GM21723 (cell line): ENCODE measurements at regions not wholly inside any gene's neighbourhood (a gene's known extent, or its start where the extent isn't known, plus 50 kb on each side); places are given as distances from the start of the nearest gene placed in this dataset.
"Not testable (repeated sequence)": the region's sequence is repeated elsewhere in the genome, so short reads cannot be mapped to it uniquely, and the experiment has no call there.

ENCODE experiments used
- ATAC-seq: cut with Tn5 transposase; IDR thresholded peaks from one replicate; pipeline ENCODE4 v1.9.1; 2021; ENCODE audit warnings: mild to moderate bottlenecking, moderate library complexity; ENCODE audit not compliant: unreplicated experiment

GRCh38 chr7:65797086-65797485 lies 75.8 kb upstream of the VKORC1L1 start:
- not testable (repeated sequence) for ATAC-seq

GRCh38 chr7:65797566-65797965 lies 75.3 kb upstream of the VKORC1L1 start:
- ATAC-seq = not testable (repeated sequence)

GRCh38 chr7:65798111-65799075 lies 74.5 kb upstream of the VKORC1L1 start:
- ATAC-seq = peak; percentile 98

- ATAC-seq = not testable (repeated sequence)
These were observed 72.7 kb upstream of the VKORC1L1 start for GRCh38 chr7:65800191-65800590.

GRCh38 chr7:65800890-65801341 lies 72.0 kb upstream of the VKORC1L1 start:
- ATAC-seq = no peak

- ATAC-seq = no peak
These were observed 68.0 kb upstream of the VKORC1L1 start for GRCh38 chr7:65804887-65805286.

GRCh38 chr7:65807067-65807466 lies 65.8 kb upstream of the VKORC1L1 start:
- not testable (repeated sequence) for ATAC-seq

GRCh38 chr7:65809259-65809981 lies 63.5 kb upstream of the VKORC1L1 start:
- peak; percentile 92 for ATAC-seq

- peak; percentile 46 for ATAC-seq
These were observed 62.9 kb upstream of the VKORC1L1 start for GRCh38 chr7:65809982-65810288.

- no peak for ATAC-seq
These were observed 60.6 kb upstream of the VKORC1L1 start for GRCh38 chr7:65812281-65812680.

GRCh38 chr7:65814556-65815167 lies 58.2 kb upstream of the VKORC1L1 start:
- ATAC-seq = not testable (repeated sequence)

- no peak for ATAC-seq
These were observed 52.5 kb upstream of the VKORC1L1 start for GRCh38 chr7:65820287-65820950.
